Chondrocyte (in vitro differentiated cells): ENCODE measurements at regions not wholly inside any gene's neighbourhood (a gene's known extent, or its start where the extent isn't known, plus 50 kb on each side); places are given as distances from the start of the nearest gene placed in this dataset.

Source experiments
- DNase-seq: peaks from one replicate; pipeline ENCODE4 v3.0.0; 2021; ENCODE audit warnings: mixed read lengths, low spot score
- H3K27ac Mint-ChIP-seq: one replicate; pipeline ENCODE4 v1.8.0; 2021; ENCODE audit warnings: mild to moderate bottlenecking, moderate library complexity, mixed read lengths; ENCODE audit not compliant: unreplicated experiment
- H3K27me3 Mint-ChIP-seq: 2 replicates; pipeline ENCODE4 v1.8.0; 2021; ENCODE audit warnings: low read depth, mixed read lengths
- H3K36me3 Mint-ChIP-seq: 2 replicates; pipeline ENCODE4 v1.8.0; 2021; ENCODE audit warnings: low read depth, mixed read lengths
- H3K4me1 Mint-ChIP-seq: 2 replicates; pipeline ENCODE4 v1.8.0; 2021; ENCODE audit warnings: low read depth, mild to moderate bottlenecking, mixed read lengths
- H3K4me3 Mint-ChIP-seq: one replicate; pipeline ENCODE4 v1.8.0; 2021; ENCODE audit warnings: mild to moderate bottlenecking, moderate library complexity, mixed read lengths; ENCODE audit not compliant: unreplicated experiment
- H3K9me3 Mint-ChIP-seq: 2 replicates; pipeline ENCODE4 v1.8.0; 2021; ENCODE audit warnings: low read depth, mixed read lengths
- TF ChIP-seq, protein P1 (sequence below): fragments of 200-600 bp; sonication (generic); IDR thresholded peaks from 2 replicates; pipeline ENCODE4 v1.5.0; 2021; ENCODE audit warnings: antibody characterized with exemption, mild to moderate bottlenecking, moderate library complexity

DNA sequence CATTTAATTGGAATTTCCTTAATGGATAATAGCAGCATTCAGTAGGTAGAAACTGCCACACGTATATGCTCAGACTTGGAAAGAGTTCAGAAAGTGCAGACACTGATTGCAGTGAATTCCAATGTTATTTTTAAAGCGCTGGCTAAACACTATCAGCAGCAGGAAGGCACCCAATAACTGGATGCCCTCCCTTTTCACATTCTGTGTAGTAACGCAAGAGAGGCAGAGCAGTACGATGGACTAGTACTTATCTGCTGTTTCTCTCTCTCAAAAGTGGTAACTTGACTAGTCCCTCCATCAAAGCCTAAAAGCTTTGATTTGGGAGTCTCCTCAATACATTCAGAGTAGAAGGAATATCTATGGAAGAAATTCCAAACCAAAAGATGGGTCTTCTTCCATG, 791.0 kb downstream of the TMTC2 start:
- TF ChIP-seq, protein P1, sequence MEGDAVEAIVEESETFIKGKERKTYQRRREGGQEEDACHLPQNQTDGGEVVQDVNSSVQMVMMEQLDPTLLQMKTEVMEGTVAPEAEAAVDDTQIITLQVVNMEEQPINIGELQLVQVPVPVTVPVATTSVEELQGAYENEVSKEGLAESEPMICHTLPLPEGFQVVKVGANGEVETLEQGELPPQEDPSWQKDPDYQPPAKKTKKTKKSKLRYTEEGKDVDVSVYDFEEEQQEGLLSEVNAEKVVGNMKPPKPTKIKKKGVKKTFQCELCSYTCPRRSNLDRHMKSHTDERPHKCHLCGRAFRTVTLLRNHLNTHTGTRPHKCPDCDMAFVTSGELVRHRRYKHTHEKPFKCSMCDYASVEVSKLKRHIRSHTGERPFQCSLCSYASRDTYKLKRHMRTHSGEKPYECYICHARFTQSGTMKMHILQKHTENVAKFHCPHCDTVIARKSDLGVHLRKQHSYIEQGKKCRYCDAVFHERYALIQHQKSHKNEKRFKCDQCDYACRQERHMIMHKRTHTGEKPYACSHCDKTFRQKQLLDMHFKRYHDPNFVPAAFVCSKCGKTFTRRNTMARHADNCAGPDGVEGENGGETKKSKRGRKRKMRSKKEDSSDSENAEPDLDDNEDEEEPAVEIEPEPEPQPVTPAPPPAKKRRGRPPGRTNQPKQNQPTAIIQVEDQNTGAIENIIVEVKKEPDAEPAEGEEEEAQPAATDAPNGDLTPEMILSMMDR, result no peak
- H3K36me3 Mint-ChIP-seq, result no peaks in the 10 kb centered on the region
- H3K9me3 Mint-ChIP-seq, result peaks cover under 1% of the 10 kb centered on the region
- DNase-seq, result no peak
- H3K4me3 Mint-ChIP-seq, result no peak overlapping the region
- no peak overlapping the region for H3K27ac Mint-ChIP-seq
- H3K27me3 Mint-ChIP-seq, result no peaks in the 10 kb centered on the region
- peaks cover 5% of the 10 kb centered on the region for H3K4me1 Mint-ChIP-seq

DNA sequence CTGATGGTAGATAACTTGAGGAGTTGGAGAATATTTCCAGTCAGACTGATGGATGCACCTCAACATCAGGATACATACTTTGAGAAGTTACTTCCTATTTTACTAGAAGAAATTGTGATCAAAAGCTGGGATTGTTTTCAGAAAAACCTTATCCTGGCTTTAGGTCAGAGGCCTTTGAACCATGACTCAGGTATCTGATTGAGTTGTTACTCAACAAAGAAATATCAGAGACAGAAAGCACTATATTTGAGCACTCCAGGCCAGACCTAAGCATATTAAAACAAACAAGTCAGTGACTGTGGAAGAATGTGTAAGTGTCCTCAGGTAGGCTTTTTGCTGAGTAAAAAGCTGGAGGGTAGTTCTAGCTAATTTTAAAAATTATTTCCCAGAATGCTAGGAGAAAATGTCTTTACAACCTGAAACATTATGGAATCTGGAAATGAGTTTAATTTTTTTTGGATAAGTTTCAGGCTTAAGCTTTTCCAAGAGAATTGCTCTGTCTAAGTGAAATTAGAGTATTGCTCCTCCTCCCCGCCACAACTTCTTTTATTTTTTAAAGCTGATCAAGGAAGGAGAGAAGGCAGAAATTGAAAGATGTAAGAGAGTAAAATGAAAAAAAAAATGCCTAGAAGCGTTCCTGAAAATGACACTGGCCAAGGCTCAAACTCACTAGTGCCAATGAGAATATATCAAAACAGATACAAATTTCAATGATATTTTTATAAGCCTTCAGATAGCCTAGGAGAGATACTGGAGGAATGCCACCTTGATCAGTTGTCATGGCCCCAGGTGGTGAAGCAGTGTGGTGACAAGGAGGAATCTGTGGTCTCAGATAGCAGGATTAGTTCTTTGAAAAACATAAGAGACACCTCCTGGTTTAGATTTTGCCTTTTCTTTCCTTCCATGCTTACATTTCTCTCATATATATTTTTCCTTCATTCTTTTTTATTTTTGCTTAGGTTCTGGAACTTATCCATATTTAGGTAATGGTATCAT, 790.3 kb downstream of the TMTC2 start:
- Mint-ChIP-seq H3K4me3 (no peak overlapping the region), H3K27me3 (no peaks in the 10 kb centered on the region), H3K4me1 (peaks cover 5% of the 10 kb centered on the region), H3K9me3 (no peaks in the 10 kb centered on the region), H3K36me3 (no peaks in the 10 kb centered on the region), H3K27ac (no peak overlapping the region)
- DNase-seq, result no peak
- TF ChIP-seq, protein P1, result no peak

DNA sequence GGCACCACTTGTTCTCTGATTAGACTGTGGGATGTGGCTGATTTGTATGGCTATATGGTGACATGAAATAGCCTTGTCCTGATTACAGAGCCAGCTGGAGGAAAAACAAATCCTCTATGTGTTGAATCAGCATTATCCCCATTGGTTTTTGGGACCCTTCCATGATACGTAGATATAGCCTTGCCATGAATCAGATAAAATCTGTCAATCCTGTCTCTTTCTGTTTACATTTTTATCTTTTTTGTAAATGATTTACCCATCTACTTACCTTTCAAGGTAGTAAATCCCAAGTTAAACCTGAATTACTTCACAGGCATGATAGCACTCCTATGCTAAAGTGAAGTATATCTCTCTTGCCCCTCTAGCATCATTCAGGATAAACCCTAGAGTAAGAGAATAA, 789.3 kb downstream of the TMTC2 start:
- Mint-ChIP-seq H3K27me3 (no peaks in the 10 kb centered on the region), H3K4me1 (peaks cover 5% of the 10 kb centered on the region), H3K4me3 (no peak overlapping the region), H3K36me3 (no peaks in the 10 kb centered on the region), H3K9me3 (no peaks in the 10 kb centered on the region), H3K27ac (no peak overlapping the region)
- TF ChIP-seq, protein P1, result no peak
- no peak for DNase-seq

DNA sequence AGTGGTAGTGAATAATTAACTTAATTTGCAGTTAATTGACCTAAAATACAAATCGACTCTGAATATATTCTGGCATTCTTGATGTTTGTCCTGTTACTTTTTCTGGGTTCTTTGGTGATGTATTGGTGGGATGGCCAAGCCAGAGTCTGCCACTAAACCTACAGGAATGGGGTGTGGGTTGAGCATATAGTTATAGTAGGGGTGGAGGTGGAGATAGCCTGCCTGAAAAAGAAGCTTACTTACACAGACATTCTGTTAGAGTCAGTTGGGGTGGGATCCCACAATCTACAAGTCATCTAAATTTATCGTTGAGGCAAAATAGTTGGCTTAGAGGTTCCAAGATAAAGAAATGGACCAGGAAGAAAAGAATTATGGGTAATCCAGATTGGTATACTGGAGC, 787.7 kb downstream of the TMTC2 start:
- no peak overlapping the region for H3K27ac Mint-ChIP-seq
- peaks cover 2% of the 10 kb centered on the region for H3K27me3 Mint-ChIP-seq
- H3K9me3 Mint-ChIP-seq, result no peaks in the 10 kb centered on the region
- no peak for DNase-seq
- H3K4me3 Mint-ChIP-seq, result no peak overlapping the region
- no peaks in the 10 kb centered on the region for H3K36me3 Mint-ChIP-seq
- peaks cover 5% of the 10 kb centered on the region for H3K4me1 Mint-ChIP-seq
- TF ChIP-seq, protein P1, result no peak

DNA sequence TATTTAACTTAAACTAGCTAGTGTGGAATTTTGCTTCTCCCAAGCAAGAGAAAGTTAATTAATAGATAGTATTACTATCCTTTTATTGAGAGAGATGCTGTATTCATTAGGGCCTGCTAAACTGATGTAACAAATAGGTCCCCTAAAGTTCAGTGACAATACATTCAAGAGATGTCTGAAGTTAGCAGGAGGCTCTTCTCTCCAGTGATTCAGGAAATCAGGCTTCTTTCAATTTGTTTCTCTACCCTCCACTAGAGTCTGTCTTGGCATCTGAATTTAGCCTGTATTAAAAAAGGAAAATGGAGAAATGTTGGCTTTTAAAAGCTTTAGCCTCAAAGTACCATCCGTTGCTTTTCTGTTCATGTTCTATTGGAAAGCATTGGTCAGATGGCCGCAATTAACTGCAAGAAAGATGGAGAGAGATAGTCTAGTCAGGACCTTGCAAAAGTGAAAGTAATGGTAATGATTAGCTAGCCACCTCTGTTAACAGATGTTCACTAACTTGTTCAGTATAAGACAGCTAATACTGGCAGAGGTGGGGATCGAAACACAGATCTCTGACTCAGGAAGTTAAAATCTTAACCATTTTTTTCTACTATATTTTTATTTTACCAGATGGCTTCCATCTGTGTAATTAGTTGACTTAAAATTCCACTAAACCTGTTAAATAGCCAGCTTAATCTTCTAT, 786.8 kb downstream of the TMTC2 start:
- no peak for DNase-seq
- Mint-ChIP-seq H3K4me3 (no peak overlapping the region), H3K36me3 (no peaks in the 10 kb centered on the region), H3K27ac (no peak overlapping the region), H3K4me1 (peaks cover 5% of the 10 kb centered on the region), H3K9me3 (no peaks in the 10 kb centered on the region), H3K27me3 (peaks cover 3% of the 10 kb centered on the region)
- TF ChIP-seq, protein P1, result no peak
